A549 (cell line): ENCODE measurements at regions not wholly inside any gene's neighbourhood (a gene's known extent, or its start where the extent isn't known, plus 50 kb on each side); places are given as distances from the start of the nearest gene placed in this dataset.

Source experiments
- ATAC-seq, 2 experiments: fragments of 200-7000 bp in 1 of 2; fragments of >200 bp in 1 of 2; cut with Nextera tagmentation in 1 of 2; cut with Tn5 transposase in 1 of 2; 3 replicates each; pipeline versions ENCODE4 v1.8.0 to v1.9.1; 2018 to 2020; ENCODE audit warnings: mild to moderate bottlenecking in 1 of 2, moderate library complexity in 1 of 2
- CTCF ChIA-PET: fragments of 300-600 bp; sonication (Branson Sonifier 250); formaldehyde crosslinking; extraction: SDS; loops from one replicate; lab custom pipeline; 2021; ENCODE audit warnings: antibody characterized with exemption, inconsistent platforms; lab: Yijun Ruan, JAX
- POLR2A ChIA-PET: fragments of 350-600 bp; formaldehyde crosslinking; extraction: SDS; loops from one replicate; lab custom pipeline; 2021; ENCODE audit warnings: antibody characterized with exemption, inconsistent platforms; lab: Yijun Ruan, JAX
- DNase-seq, 2 experiments: peaks; one replicate each; pipeline versions ENCODE4 v3.0.0 to v3.0.0-alpha.2; 2011 to 2016; ENCODE audit warnings: low read depth in 1 of 2, low spot score in 1 of 2
- FAIRE-seq: peaks from 2 replicates; lab custom pipeline; 2011; peaks lifted over from hg19 to GRCh38; lab: Jason Lieb, UNC
- H3K27ac ChIP-seq, 2 experiments: fragments of >200 bp; sonication (Bioruptor Twin); formaldehyde crosslinking; 3 replicates each; pipeline ENCODE4 v1.5.1; 2016 to 2017
- H3K4me1 ChIP-seq: fragments of >200 bp; sonication (Bioruptor Twin); formaldehyde crosslinking; 3 replicates; pipeline ENCODE4 v1.6.1; 2016
- H3K4me2 ChIP-seq: fragments of >200 bp; sonication (Bioruptor Twin); formaldehyde crosslinking; 3 replicates; pipeline ENCODE4 v1.6.1; 2016
- H3K4me3 ChIP-seq: fragments of >200 bp; sonication (Bioruptor Twin); formaldehyde crosslinking; 3 replicates; pipeline ENCODE4 v1.5.1; 2016
- H3K9me3 ChIP-seq: fragments of >200 bp; sonication (Bioruptor Twin); formaldehyde crosslinking; 3 replicates; pipeline ENCODE4 v1.6.1; 2016
- BCL3 ChIP-seq: fragments of >200 bp; sonication (Bioruptor Twin); formaldehyde crosslinking; IDR thresholded peaks from 3 replicates; pipeline ENCODE4 v1.6.1; 2016
- CBX8 ChIP-seq: fragments of 200-600 bp; sonication (generic); IDR thresholded peaks from 2 replicates; pipeline ENCODE4 v1.6.1; 2016
- CHD4 ChIP-seq: fragments of 200-600 bp; sonication (generic); IDR thresholded peaks from 2 replicates; pipeline ENCODE4 v1.6.1; 2016; ENCODE audit warnings: antibody characterized with exemption, mild to moderate bottlenecking, borderline replicate concordance
- FOXS1 ChIP-seq: fragments of 250-450 bp; sonication (Bioruptor Pico); IDR thresholded peaks from 2 replicates; pipeline ENCODE4 v1.5.0; 2020; ENCODE audit warnings: mild to moderate bottlenecking, moderate library complexity
- HOXB13 ChIP-seq: fragments of 250-450 bp; sonication (Bioruptor Pico); IDR thresholded peaks from 2 replicates; pipeline ENCODE4 v1.5.0; 2020; ENCODE audit warnings: low read depth, mild to moderate bottlenecking, moderate library complexity
- HOXB5 ChIP-seq: fragments of 250-450 bp; sonication (Bioruptor Pico); IDR thresholded peaks from 2 replicates; pipeline ENCODE4 v1.5.0; 2020; ENCODE audit warnings: mild to moderate bottlenecking, moderate library complexity
- JUN ChIP-seq, 2 experiments: fragments of >200 bp; sonication (Bioruptor Twin); formaldehyde crosslinking; IDR thresholded peaks; 2 replicates in 1 of 2; 3 replicates in 1 of 2; pipeline ENCODE4 v1.6.1; 2016 to 2017
- JUNB ChIP-seq: fragments of >200 bp; sonication (Bioruptor Twin); formaldehyde crosslinking; IDR thresholded peaks from 2 replicates; pipeline ENCODE4 v1.6.1; 2016
- KDM1A ChIP-seq: fragments of 200-600 bp; sonication (generic); IDR thresholded peaks from 2 replicates; pipeline ENCODE4 v1.6.1; 2016; ENCODE audit warnings: low read depth, mild to moderate bottlenecking
- MYC ChIP-seq: IDR thresholded peaks from 2 replicates; pipeline ENCODE4 v1.6.1; 2012; ENCODE audit warnings: mild to moderate bottlenecking, inconsistent platforms, low read length, improper control_type of control experiment, borderline replicate concordance
- NR3C1 ChIP-seq: fragments of >200 bp; sonication (Bioruptor Twin); formaldehyde crosslinking; IDR thresholded peaks from 3 replicates; pipeline ENCODE4 v1.6.1; 2017
- POLR2A ChIP-seq: IDR thresholded peaks from 2 replicates; pipeline ENCODE4 v1.6.1; 2012; ENCODE audit warnings: mild to moderate bottlenecking, low read length
- SMC3 ChIP-seq: fragments of >200 bp; sonication (Bioruptor Twin); formaldehyde crosslinking; IDR thresholded peaks from 3 replicates; pipeline ENCODE4 v1.6.1; 2018; ENCODE audit warnings: inconsistent platforms
- ZFP36 ChIP-seq: fragments of 450-650 bp; IDR thresholded peaks from 2 replicates; pipeline ENCODE4 v1.6.1; 2014; ENCODE audit warnings: borderline replicate concordance; ENCODE audit not compliant: partially characterized antibody
- ZNF302 ChIP-seq: fragments of 250-450 bp; sonication (Bioruptor Pico); IDR thresholded peaks from 2 replicates; pipeline ENCODE4 v1.9.0; 2021; ENCODE audit warnings: inconsistent platforms, mild to moderate bottlenecking, moderate library complexity
- WGBS: methylation state at CpG from one replicate; pipeline ENCODE4 v1.1.6; 2017; ENCODE audit errors: missing lambda C conversion rate; 5-methylcytosine and 5-hydroxymethylcytosine counted together
- TF ChIP-seq, protein P1 (sequence below): fragments of 250-450 bp; sonication (Bioruptor Pico); IDR thresholded peaks from 2 replicates; pipeline ENCODE4 v1.5.0; 2020; ENCODE audit warnings: low read depth, mild to moderate bottlenecking, moderate library complexity

DNA sequence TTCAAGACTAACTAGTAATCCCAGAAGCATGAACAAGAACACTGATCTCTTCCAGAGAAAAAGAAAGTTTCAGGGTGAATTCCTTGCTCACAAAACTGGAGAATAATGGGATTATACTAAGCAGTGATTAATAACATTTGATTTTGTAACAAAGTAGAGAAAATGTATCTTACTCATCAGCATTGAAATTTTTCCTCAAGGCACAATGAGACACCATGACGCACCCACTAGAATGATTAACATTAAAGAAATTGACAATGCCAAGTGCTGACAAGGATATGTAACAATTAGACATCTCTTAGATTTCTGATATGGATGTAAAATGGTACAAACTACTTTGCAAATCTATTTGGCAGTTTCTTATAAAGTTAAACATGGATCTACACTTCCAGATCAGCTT is 101.1 kb upstream of the EPHA4 start:
- no peaks in the 10 kb centered on the region for H3K9me3 ChIP-seq
- WGBS, result 33% methylated on average over 1 of the region's 1 CpG
- FAIRE-seq (no peak), DNase-seq (no peak), ATAC-seq (no peak)
- H3K27ac ChIP-seq, result no peak overlapping the region
- H3K4me1 ChIP-seq, result no peaks in the 10 kb centered on the region
- TF ChIP-seq JUNB (no peak), ZFP36 (peak; percentile 18), BCL3 (no peak)
- H3K4me3 ChIP-seq, result no peak overlapping the region
- CTCF ChIA-PET, result no interaction called here
- POLR2A ChIA-PET, result no interaction called here
- no peak overlapping the region for H3K4me2 ChIP-seq

GRCh38 chr2:221671515-221671914 is 99.4 kb upstream of the EPHA4 start:
- TF ChIP-seq, protein P1, sequence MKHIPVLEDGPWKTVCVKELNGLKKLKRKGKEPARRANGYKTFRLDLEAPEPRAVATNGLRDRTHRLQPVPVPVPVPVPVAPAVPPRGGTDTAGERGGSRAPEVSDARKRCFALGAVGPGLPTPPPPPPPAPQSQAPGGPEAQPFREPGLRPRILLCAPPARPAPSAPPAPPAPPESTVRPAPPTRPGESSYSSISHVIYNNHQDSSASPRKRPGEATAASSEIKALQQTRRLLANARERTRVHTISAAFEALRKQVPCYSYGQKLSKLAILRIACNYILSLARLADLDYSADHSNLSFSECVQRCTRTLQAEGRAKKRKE, result no peak
- no peak for TF ChIP-seq SMC3
- TF ChIP-seq JUN (IDR thresholded peaks at IDR 0.05), result no peak
- TF ChIP-seq JUNB, result no peak
- Histone ChIP-seq H3K9me3 (no peaks in the 10 kb centered on the region), H3K4me3 (no peak overlapping the region), H3K4me1 (no peaks in the 10 kb centered on the region), H3K4me2 (no peak overlapping the region), H3K27ac (no peak overlapping the region)
- FAIRE-seq (no peak), DNase-seq (no peak), ATAC-seq (no peak)
- POLR2A ChIA-PET, result no interaction called here
- WGBS, result 11% methylated on average over 4 of the region's 4 CpGs
- CTCF ChIA-PET, result no interaction called here

DNA sequence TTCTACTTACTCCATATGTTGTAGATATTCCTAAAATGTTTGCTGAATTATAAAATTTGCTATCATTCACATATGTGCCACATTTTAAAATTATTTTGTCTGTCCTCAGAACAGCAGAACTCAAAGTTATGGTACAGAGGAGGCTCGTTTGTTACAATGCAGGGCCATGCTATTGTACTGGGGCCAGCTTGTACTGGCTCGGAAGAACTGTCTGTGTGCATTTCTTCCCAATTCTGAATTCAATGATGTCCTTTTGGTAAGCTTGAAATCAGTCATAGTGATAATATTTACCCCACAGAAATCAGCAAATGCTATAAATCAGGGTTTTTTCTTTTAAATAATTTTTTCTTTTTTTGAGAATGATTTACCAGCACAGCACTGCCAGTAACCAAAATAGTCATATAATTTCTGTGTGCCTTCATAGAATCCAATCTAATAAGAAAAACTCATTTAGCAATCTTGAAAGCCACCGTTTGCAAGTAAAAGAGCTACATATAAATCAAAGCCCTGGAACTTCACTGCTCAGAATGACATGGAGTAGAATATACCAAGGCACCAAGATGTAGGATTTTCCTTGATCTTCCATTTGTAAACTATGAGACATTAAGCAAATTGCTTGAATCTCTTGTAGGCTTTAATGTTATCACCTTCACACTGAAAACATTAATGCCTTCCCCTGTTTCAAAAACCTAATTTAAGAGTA is 90.7 kb upstream of the EPHA4 start:
- CTCF ChIA-PET, result no interaction called here
- POLR2A ChIA-PET, result no interaction called here
- FAIRE-seq, result no peak

GRCh38 chr2:221657806-221658205 is 85.7 kb upstream of the EPHA4 start:
- Histone ChIP-seq H3K9me3 (no peaks in the 10 kb centered on the region), H3K4me3 (no peak overlapping the region), H3K4me2 (no peak overlapping the region), H3K27ac (no peak overlapping the region), H3K4me1 (no peaks in the 10 kb centered on the region)
- whole genome bisulfite sequencing, result 22% methylated on average over 1 of the region's 1 CpG
- FAIRE-seq (no peak), DNase-seq (no peak), ATAC-seq (no peak)
- TF ChIP-seq CBX8 (no peak), NR3C1 (no peak), HOXB13 (CRISPR knock-in tag) (no peak), KDM1A (no peak), ZNF302 (CRISPR knock-in tag) (no peak), CHD4 (no peak), POLR2A (no peak), MYC (no peak), FOXS1 (CRISPR knock-in tag) (no peak), HOXB5 (CRISPR knock-in tag) (no peak), BCL3 (no peak)
- ChIA-PET CTCF (no interaction called here), POLR2A (no interaction called here)

More for the DNA sequence above, 90.7 kb upstream of the EPHA4 start:
- no peaks in the 10 kb centered on the region for H3K4me1 ChIP-seq
- no peak for TF ChIP-seq POLR2A
- TF ChIP-seq, all 56 proteins: peak for 0
- no peak for DNase-seq
- no peak overlapping the region for H3K4me3 ChIP-seq
- no peak for ATAC-seq
- no peak overlapping the region for H3K4me2 ChIP-seq
- WGBS, result 23% methylated on average over 3 of the region's 3 CpGs
- no peak overlapping the region for H3K27ac ChIP-seq
- no peaks in the 10 kb centered on the region; the same call in 2 of the 3 replicates for H3K9me3 ChIP-seq
